Central memory CD8-positive, alpha-beta T cell (primary cell): ENCODE measurements at regions not wholly inside any gene's neighbourhood (a gene's known extent, or its start where the extent isn't known, plus 50 kb on each side); places are given as distances from the start of the nearest gene placed in this dataset.
"Not testable (repeated sequence)": the region's sequence is repeated elsewhere in the genome, so short reads cannot be mapped to it uniquely, and the experiment has no call there.

Source experiments
- ATAC-seq: fragments of 150-1000 bp; cut with Tn5 transposase; replicated peaks from 2 replicates; pipeline ENCODE4 v1.10.0; 2022; ENCODE audit warnings: mild to moderate bottlenecking, moderate FRiP score, moderate number of reproducible peaks; ENCODE audit not compliant: poor library complexity, severe bottlenecking; ENCODE audit errors: extremely low read depth
- DNase-seq, 2 donors: peaks; one replicate each; pipeline ENCODE4 v3.0.0; 2021; ENCODE audit warnings: low spot score in 2 of 2
- H3K27ac Mint-ChIP-seq: one replicate; pipeline ENCODE4 v1.8.0; 2022; ENCODE audit warnings: low read depth, mild to moderate bottlenecking, moderate library complexity, mixed read lengths
- H3K27me3 Mint-ChIP-seq: one replicate; pipeline ENCODE4 v1.8.0; 2022; ENCODE audit warnings: mixed read lengths
- H3K36me3 Mint-ChIP-seq: one replicate; pipeline ENCODE4 v1.8.0; 2022; ENCODE audit warnings: mild to moderate bottlenecking, moderate library complexity, mixed read lengths; ENCODE audit not compliant: insufficient read depth
- H3K4me1 Mint-ChIP-seq: one replicate; pipeline ENCODE4 v1.8.0; 2022; ENCODE audit warnings: mixed read lengths
- H3K4me3 Mint-ChIP-seq: one replicate; pipeline ENCODE4 v1.8.0; 2022; ENCODE audit warnings: mild to moderate bottlenecking, moderate library complexity, mixed read lengths
- H3K9me3 Mint-ChIP-seq: one replicate; pipeline ENCODE4 v1.8.0; 2022; ENCODE audit warnings: mixed read lengths

DNA sequence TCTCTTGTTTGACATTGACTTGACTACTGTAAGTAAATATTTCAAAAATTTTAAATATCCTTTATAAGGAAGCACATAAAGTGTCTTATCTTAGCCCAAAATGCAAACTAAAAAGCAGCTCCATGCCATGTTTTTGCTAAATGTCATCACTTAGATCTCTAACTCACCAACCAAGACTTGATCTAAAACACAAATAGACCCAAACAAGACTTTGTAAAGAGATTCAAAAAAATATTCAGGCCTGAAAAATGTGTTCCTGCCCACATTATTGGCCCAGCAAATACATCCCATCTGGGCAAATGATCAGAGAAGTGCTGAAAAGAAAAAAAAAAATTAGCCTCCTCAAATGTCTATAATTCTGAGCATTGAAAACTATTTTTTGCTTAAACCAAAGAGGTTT, 187.6 kb downstream of the MREG start:
- no peaks in the 10 kb centered on the region for H3K9me3 Mint-ChIP-seq
- no peak for DNase-seq
- no peak for ATAC-seq
- no peak overlapping the region for H3K27ac Mint-ChIP-seq
- no peaks in the 10 kb centered on the region for H3K4me1 Mint-ChIP-seq
- no peaks in the 10 kb centered on the region for H3K36me3 Mint-ChIP-seq
- peaks cover 38% of the 10 kb centered on the region for H3K27me3 Mint-ChIP-seq
- no peak overlapping the region for H3K4me3 Mint-ChIP-seq

DNA sequence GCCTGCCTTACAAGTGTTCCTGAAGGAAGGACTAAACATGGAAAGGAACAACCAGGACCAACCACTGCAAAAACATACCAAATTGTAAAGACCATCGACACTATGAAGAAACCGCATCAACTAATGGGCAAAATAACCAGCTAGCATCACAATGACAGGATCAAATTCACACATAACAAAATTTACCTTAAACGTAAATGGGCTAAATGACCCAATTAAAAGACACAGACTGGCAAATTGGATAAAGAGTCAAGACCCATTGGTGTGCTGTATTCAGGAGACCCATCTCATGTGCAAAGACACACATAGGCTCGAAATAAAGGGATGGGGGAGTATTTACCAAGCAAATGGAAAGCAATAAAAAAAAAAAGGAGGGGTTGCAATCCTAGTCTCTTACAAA, 192.1 kb downstream of the MREG start:
- not testable (repeated sequence) for DNase-seq, H3K4me3 Mint-ChIP-seq, H3K36me3 Mint-ChIP-seq, H3K27ac Mint-ChIP-seq, ATAC-seq, H3K9me3 Mint-ChIP-seq, H3K4me1 Mint-ChIP-seq
- H3K27me3 Mint-ChIP-seq = peaks cover 56% of the 10 kb centered on the region

GRCh38 chr2:215819713-215820112, 193.6 kb downstream of the MREG start:
- DNase-seq, H3K4me1 Mint-ChIP-seq, H3K9me3 Mint-ChIP-seq, H3K27ac Mint-ChIP-seq, ATAC-seq, H3K36me3 Mint-ChIP-seq, H3K4me3 Mint-ChIP-seq: not testable (repeated sequence)
- peaks cover 56% of the 10 kb centered on the region for H3K27me3 Mint-ChIP-seq

GRCh38 chr2:215817046-215817445, 196.3 kb downstream of the MREG start:
- no peak for DNase-seq
- H3K4me3 Mint-ChIP-seq = no peak overlapping the region
- H3K27ac Mint-ChIP-seq = no peak overlapping the region
- H3K36me3 Mint-ChIP-seq = no peaks in the 10 kb centered on the region
- ATAC-seq = no peak
- peaks cover 10% of the 10 kb centered on the region for H3K4me1 Mint-ChIP-seq
- peaks cover 32% of the 10 kb centered on the region for H3K27me3 Mint-ChIP-seq
- no peaks in the 10 kb centered on the region for H3K9me3 Mint-ChIP-seq

- no peak for DNase-seq
- no peak overlapping the region for H3K27ac Mint-ChIP-seq
- H3K36me3 Mint-ChIP-seq = no peaks in the 10 kb centered on the region
- H3K4me1 Mint-ChIP-seq = peaks cover 16% of the 10 kb centered on the region
- no peaks in the 10 kb centered on the region for H3K9me3 Mint-ChIP-seq
- H3K27me3 Mint-ChIP-seq = peaks cover 26% of the 10 kb centered on the region
- ATAC-seq = no peak
- no peak overlapping the region for H3K4me3 Mint-ChIP-seq
Measured at GRCh38 chr2:215816424-215816823, 196.9 kb downstream of the MREG start.

GRCh38 chr2:215815960-215816359, 197.4 kb downstream of the MREG start:
- H3K27me3 Mint-ChIP-seq = peaks cover 21% of the 10 kb centered on the region
- ATAC-seq (no peak), DNase-seq (no peak)
- no peaks in the 10 kb centered on the region for H3K36me3 Mint-ChIP-seq
- no peak overlapping the region for H3K4me3 Mint-ChIP-seq
- H3K27ac Mint-ChIP-seq = no peak overlapping the region
- no peaks in the 10 kb centered on the region for H3K9me3 Mint-ChIP-seq
- H3K4me1 Mint-ChIP-seq = peaks cover 21% of the 10 kb centered on the region

DNA sequence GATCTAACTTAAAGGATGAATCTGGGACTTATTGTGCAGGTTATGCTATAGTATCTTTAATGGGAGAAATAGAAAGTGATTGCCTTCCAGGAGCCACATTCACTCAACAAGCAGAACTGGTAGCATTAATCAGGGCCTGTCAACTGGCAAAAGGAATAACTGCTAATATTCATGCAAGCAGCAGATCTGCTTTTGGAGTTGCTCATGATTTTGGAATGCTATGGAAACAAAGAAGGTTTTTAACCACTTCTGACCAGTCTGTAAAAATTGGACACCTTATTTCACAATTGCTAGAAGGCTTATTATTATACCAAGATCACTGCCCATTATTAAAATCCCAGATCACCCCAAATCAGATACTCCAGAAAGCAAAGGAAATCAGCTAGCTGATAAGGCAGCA, 200.4 kb downstream of the MREG start:
- no peaks in the 10 kb centered on the region for H3K36me3 Mint-ChIP-seq
- no peak for ATAC-seq
- no peak overlapping the region for H3K4me3 Mint-ChIP-seq
- H3K27ac Mint-ChIP-seq = no peak overlapping the region
- peaks cover 15% of the 10 kb centered on the region for H3K27me3 Mint-ChIP-seq
- DNase-seq = no peak
- H3K4me1 Mint-ChIP-seq = peaks cover 22% of the 10 kb centered on the region
- no peaks in the 10 kb centered on the region for H3K9me3 Mint-ChIP-seq

DNA sequence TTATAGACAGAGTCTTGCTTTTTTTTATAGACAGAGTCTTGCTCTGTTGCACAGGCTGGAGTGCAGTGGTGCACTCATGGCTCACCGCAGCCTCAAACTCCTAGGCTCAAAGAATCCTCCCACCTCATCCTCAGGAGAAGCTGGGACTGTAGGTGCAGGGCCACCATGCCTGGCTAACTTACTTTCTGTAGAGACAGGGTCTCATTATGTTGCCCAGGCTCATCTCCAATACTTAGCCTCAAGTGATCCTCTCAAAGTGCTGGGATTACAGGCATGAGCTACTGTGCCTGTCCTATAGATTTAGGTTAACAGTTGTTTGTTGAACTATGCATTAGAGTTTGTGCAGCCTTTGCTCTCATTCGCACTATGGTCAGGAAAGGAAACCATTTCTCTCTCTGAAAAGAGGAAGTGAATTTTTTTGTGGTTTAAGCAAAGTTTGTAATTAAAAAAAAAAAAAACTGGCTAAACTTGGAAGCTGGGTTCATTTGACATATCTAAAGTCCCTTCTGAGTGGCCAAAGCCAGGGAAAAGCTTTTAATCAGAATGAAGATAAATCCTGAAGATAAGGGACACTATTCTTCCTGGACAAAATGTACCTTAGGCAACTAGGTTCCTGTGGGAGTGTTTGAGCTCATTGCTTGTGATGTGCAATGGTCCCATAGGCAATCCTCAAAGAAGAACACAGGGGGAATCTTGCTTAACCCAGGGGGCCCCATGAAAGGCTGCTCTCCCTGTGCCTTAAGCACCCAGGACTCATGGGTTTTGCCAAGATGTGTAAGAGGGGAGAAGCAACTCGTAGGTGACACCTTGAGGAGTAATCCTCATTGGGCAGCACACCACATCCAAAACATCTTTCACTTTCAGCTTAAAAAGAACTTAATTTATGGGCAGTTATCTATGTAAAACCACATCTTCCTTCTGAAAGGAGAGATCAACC, 201.7 kb downstream of the MREG start:
- Mint-ChIP-seq H3K36me3 (no peaks in the 10 kb centered on the region), H3K27ac (no peak overlapping the region), H3K9me3 (no peaks in the 10 kb centered on the region), H3K27me3 (peaks cover 15% of the 10 kb centered on the region), H3K4me1 (peaks cover 22% of the 10 kb centered on the region), H3K4me3 (peak overlapping the region; percentile 56)
- ATAC-seq = peak; percentile 64
- DNase-seq = no peak

GRCh38 chr2:215811003-215811402, 202.3 kb downstream of the MREG start:
- Mint-ChIP-seq H3K27ac (no peak overlapping the region), H3K4me1 (peaks cover 22% of the 10 kb centered on the region), H3K9me3 (no peaks in the 10 kb centered on the region), H3K4me3 (peak overlapping the region; percentile 56), H3K27me3 (peaks cover 15% of the 10 kb centered on the region), H3K36me3 (no peaks in the 10 kb centered on the region)
- no peak for DNase-seq
- no peak for ATAC-seq

- H3K4me3 Mint-ChIP-seq = no peak overlapping the region
- H3K4me1 Mint-ChIP-seq = peaks cover 22% of the 10 kb centered on the region
- H3K27me3 Mint-ChIP-seq = peaks cover 15% of the 10 kb centered on the region
- no peaks in the 10 kb centered on the region for H3K36me3 Mint-ChIP-seq
- ATAC-seq = no peak
- no peaks in the 10 kb centered on the region for H3K9me3 Mint-ChIP-seq
- no peak for DNase-seq
- H3K27ac Mint-ChIP-seq = no peak overlapping the region
Measured at GRCh38 chr2:215808996-215809395, 204.4 kb downstream of the MREG start.

- H3K36me3 Mint-ChIP-seq = no peaks in the 10 kb centered on the region
- H3K9me3 Mint-ChIP-seq = no peaks in the 10 kb centered on the region
- H3K4me1 Mint-ChIP-seq = peaks cover 22% of the 10 kb centered on the region
- no peak overlapping the region for H3K4me3 Mint-ChIP-seq
- H3K27me3 Mint-ChIP-seq = peaks cover 15% of the 10 kb centered on the region
- no peak for ATAC-seq
- no peak overlapping the region for H3K27ac Mint-ChIP-seq
- no peak for DNase-seq
Measured at GRCh38 chr2:215808194-215808593, 205.2 kb downstream of the MREG start.

- H3K36me3 Mint-ChIP-seq = no peaks in the 10 kb centered on the region
- no peak overlapping the region for H3K27ac Mint-ChIP-seq
- no peak overlapping the region for H3K4me3 Mint-ChIP-seq
Measured at GRCh38 chr2:215805493-215805892, 207.9 kb downstream of the MREG start.

DNA sequence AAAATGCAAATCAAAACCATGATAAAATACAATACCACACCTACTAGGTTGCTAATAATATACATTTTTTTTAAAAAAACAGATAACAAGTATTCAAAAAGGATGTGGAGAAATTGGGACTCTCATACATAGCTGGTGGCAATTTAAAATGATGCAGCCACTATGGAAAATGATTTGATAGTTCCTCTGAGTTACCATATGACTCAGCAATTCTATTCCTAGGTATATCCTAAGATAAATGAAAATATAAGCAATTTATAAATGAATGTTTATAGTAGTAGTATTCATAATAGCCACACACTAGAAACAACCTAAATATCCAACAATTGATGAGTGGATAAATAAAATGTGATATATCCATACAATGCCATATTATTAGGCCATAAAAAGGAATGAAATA, 210.2 kb downstream of the MREG start:
- ATAC-seq = no peak
- Mint-ChIP-seq H3K36me3 (no peaks in the 10 kb centered on the region), H3K4me1 (no peaks in the 10 kb centered on the region), H3K9me3 (no peaks in the 10 kb centered on the region), H3K27me3 (peaks cover 6% of the 10 kb centered on the region), H3K4me3 (no peak overlapping the region), H3K27ac (no peak overlapping the region)
- no peak for DNase-seq

More at GRCh38 chr2:215805493-215805892, 207.9 kb downstream of the MREG start:
- no peak for ATAC-seq
- H3K27me3 Mint-ChIP-seq = peaks cover 15% of the 10 kb centered on the region
- H3K4me1 Mint-ChIP-seq = no peaks in the 10 kb centered on the region
- H3K9me3 Mint-ChIP-seq = no peaks in the 10 kb centered on the region
- no peak for DNase-seq
